GM19099 (cell line): ENCODE measurements at regions not wholly inside any gene's neighbourhood (a gene's known extent, or its start where the extent isn't known, plus 50 kb on each side); places are given as distances from the start of the nearest gene placed in this dataset.

ENCODE experiments used
- POLR2A ChIP-seq: IDR thresholded peaks from 3 replicates; pipeline ENCODE4 v1.6.1; 2011; ENCODE audit warnings: low read depth; ENCODE audit not compliant: insufficient read length; ENCODE audit errors: extremely low read depth

GRCh38 chr3:118529554-118529953 lies 505.1 kb downstream of the IGSF11 start:
- TF ChIP-seq POLR2A = no peak

GRCh38 chr3:118530350-118530922 lies 504.2 kb downstream of the IGSF11 start:
- TF ChIP-seq POLR2A = no peak

GRCh38 chr3:118531816-118532215 lies 502.8 kb downstream of the IGSF11 start:
- no peak for TF ChIP-seq POLR2A

GRCh38 chr3:118533676-118534075 lies 501.0 kb downstream of the IGSF11 start:
- no peak for TF ChIP-seq POLR2A

- no peak for TF ChIP-seq POLR2A
These were observed 500.1 kb downstream of the IGSF11 start for GRCh38 chr3:118534519-118534918.

GRCh38 chr3:118536764-118537163 lies 497.9 kb downstream of the IGSF11 start:
- no peak for TF ChIP-seq POLR2A

GRCh38 chr3:118537454-118537853 lies 497.2 kb downstream of the IGSF11 start:
- no peak for TF ChIP-seq POLR2A

- TF ChIP-seq POLR2A = no peak
These were observed 496.5 kb downstream of the IGSF11 start for GRCh38 chr3:118538187-118538586.

- no peak for TF ChIP-seq POLR2A
These were observed 493.8 kb downstream of the IGSF11 start for GRCh38 chr3:118540826-118541225.

GRCh38 chr3:118541796-118542195 lies 492.9 kb downstream of the IGSF11 start:
- TF ChIP-seq POLR2A = no peak

GRCh38 chr3:118543832-118544231 lies 490.8 kb downstream of the IGSF11 start:
- no peak for TF ChIP-seq POLR2A

- no peak for TF ChIP-seq POLR2A
These were observed 490.2 kb downstream of the IGSF11 start for GRCh38 chr3:118544458-118544857.

- TF ChIP-seq POLR2A = no peak
These were observed 486.2 kb downstream of the IGSF11 start for GRCh38 chr3:118548434-118548833.

GRCh38 chr3:118550122-118550521 lies 484.5 kb downstream of the IGSF11 start:
- no peak for TF ChIP-seq POLR2A

- no peak for TF ChIP-seq POLR2A
These were observed 484.1 kb downstream of the IGSF11 start for GRCh38 chr3:118550556-118550955.

- TF ChIP-seq POLR2A = no peak
These were observed 480.4 kb downstream of the IGSF11 start for GRCh38 chr3:118554148-118554838.

- TF ChIP-seq POLR2A = no peak
These were observed 477.7 kb downstream of the IGSF11 start for GRCh38 chr3:118556983-118557382.

- TF ChIP-seq POLR2A = no peak
These were observed 477.1 kb downstream of the IGSF11 start for GRCh38 chr3:118557513-118557912.

GRCh38 chr3:118559286-118559685 lies 475.4 kb downstream of the IGSF11 start:
- TF ChIP-seq POLR2A = no peak
